B cell (primary cell): ENCODE measurements at regions not wholly inside any gene's neighbourhood (a gene's known extent, or its start where the extent isn't known, plus 50 kb on each side); places are given as distances from the start of the nearest gene placed in this dataset.

Experiments
- ATAC-seq: fragments of 200-7000 bp; cut with Tn5 transposase; one replicate; pipeline ENCODE4 v1.10.0; 2021; ENCODE audit warnings: low read depth, mild to moderate bottlenecking, moderate number of reproducible peaks, moderate library complexity
- CTCF ChIA-PET: fragments of 350-600 bp; sonication (Branson Sonifier 250); formaldehyde crosslinking; loops from one replicate; lab custom pipeline; 2021; ENCODE audit warnings: antibody characterized with exemption, inconsistent platforms; lab: Charles Lee
- POLR2A ChIA-PET: fragments of 350-600 bp; sonication (Branson Sonifier 250); formaldehyde crosslinking; loops from one replicate; lab custom pipeline; 2021; ENCODE audit warnings: antibody characterized with exemption; lab: Charles Lee
- DNase-seq: peaks from one replicate; pipeline ENCODE4 v3.0.0; 2013
- H2AFZ ChIP-seq: 2 replicates; pipeline ENCODE4 v1.6.1; 2012; ENCODE audit warnings: mild to moderate bottlenecking, low read depth, low read length; ENCODE audit not compliant: insufficient read depth, poor library complexity, severe bottlenecking
- H3K27ac ChIP-seq, 2 donors: 1 replicate in 1 of 2; 2 replicates in 1 of 2; pipeline ENCODE4 v1.5.1; 2012 to 2013; ENCODE audit warnings: low read length in 2 of 2, mild to moderate bottlenecking in 2 of 2, moderate library complexity in 1 of 2
- H3K27me3 ChIP-seq, 4 experiments: fragments of 200-600 bp in 1 of 4; sonication (generic) in 1 of 4; replicated peaks in 1 of 4; 1 replicate in 2 of 4; 2 replicates in 2 of 4; pipeline versions ENCODE4 v1.6.1 to v1.7.0; 2013 to 2016; ENCODE audit warnings: low read length in 3 of 4, mild to moderate bottlenecking in 2 of 4, mixed read lengths in 1 of 4, moderate library complexity in 1 of 4; ENCODE audit not compliant: insufficient read depth in 4 of 4, control insufficient read depth in 3 of 4; ENCODE audit errors: control extremely low read depth in 1 of 4
- H3K36me3 ChIP-seq, 2 experiments: replicated peaks in 1 of 2; 1 replicate in 1 of 2; 2 replicates in 1 of 2; pipeline versions ENCODE4 v1.6.1 to v1.7.1; 2013; ENCODE audit warnings: low read length in 1 of 2; ENCODE audit not compliant: insufficient read depth in 2 of 2, control insufficient read depth in 1 of 2; ENCODE audit errors: control extremely low read depth in 1 of 2, extremely low read depth in 1 of 2
- H3K4me1 ChIP-seq, 2 donors: fragments of 200-600 bp in 1 of 2; sonication (generic) in 1 of 2; 1 replicate in 1 of 2; 2 replicates in 1 of 2; pipeline versions ENCODE4 v1.5.1 to v1.6.1; 2013 to 2017; ENCODE audit warnings: low read length in 2 of 2; ENCODE audit not compliant: control insufficient read depth in 2 of 2, insufficient read depth in 2 of 2
- H3K4me2 ChIP-seq: replicated peaks from 2 replicates; pipeline ENCODE3; 2012; ENCODE audit warnings: mild to moderate bottlenecking, low read depth, low read length; ENCODE audit not compliant: poor library complexity, severe bottlenecking
- H3K4me3 ChIP-seq, 5 experiments: fragments of 200-600 bp in 1 of 5; sonication (generic) in 1 of 5; 1 replicate in 3 of 5; 2 replicates in 2 of 5; pipeline versions ENCODE4 v1.5.1 to v1.7.0; 2011 to 2016; ENCODE audit warnings: low read length in 4 of 5, mild to moderate bottlenecking in 4 of 5, low read depth in 2 of 5, control low read depth in 1 of 5, moderate library complexity in 1 of 5; ENCODE audit not compliant: insufficient read depth in 1 of 5; ENCODE audit errors: control extremely low read depth in 1 of 5, extremely low read depth in 1 of 5
- H3K79me2 ChIP-seq: fragments of 200-600 bp; sonication (generic); one replicate; pipeline ENCODE4 v1.6.0; 2016; ENCODE audit warnings: low read length; ENCODE audit not compliant: control insufficient read depth, insufficient read depth
- H3K9ac ChIP-seq: fragments of 200-600 bp; sonication (generic); 2 replicates; pipeline ENCODE4 v1.6.1; 2017; ENCODE audit warnings: mild to moderate bottlenecking, low read length, moderate library complexity
- H3K9me3 ChIP-seq, 3 donors: one replicate each; pipeline versions ENCODE4 v1.6.1 to v1.7.1; 2013; ENCODE audit warnings: low read length in 2 of 3; ENCODE audit not compliant: control insufficient read depth in 2 of 3, insufficient read depth in 1 of 3; ENCODE audit errors: control extremely low read depth in 1 of 3
- H4K20me1 ChIP-seq: 2 replicates; pipeline ENCODE4 v1.6.0; 2012; ENCODE audit warnings: mild to moderate bottlenecking, low read length; ENCODE audit not compliant: insufficient read depth, control insufficient read depth, poor library complexity, severe bottlenecking
- H3K27ac Mint-ChIP-seq: one replicate; pipeline ENCODE4 v1.8.0; 2021; ENCODE audit warnings: mixed read lengths
- H3K27me3 Mint-ChIP-seq: one replicate; pipeline ENCODE4 v1.8.0; 2021; ENCODE audit warnings: mixed read lengths
- H3K4me1 Mint-ChIP-seq: one replicate; pipeline ENCODE4 v1.8.0; 2021; ENCODE audit warnings: mixed read lengths
- H3K4me3 Mint-ChIP-seq: one replicate; pipeline ENCODE4 v1.8.0; 2021; ENCODE audit warnings: mixed read lengths
- H3K9me3 Mint-ChIP-seq: one replicate; pipeline ENCODE4 v1.8.0; 2022; ENCODE audit warnings: mixed read lengths; ENCODE audit not compliant: insufficient read depth
- EZH2 ChIP-seq: IDR thresholded peaks from 2 replicates; pipeline ENCODE4 v1.6.1; 2012; ENCODE audit warnings: borderline replicate concordance, low read depth, mild to moderate bottlenecking, moderate library complexity, low read length; ENCODE audit not compliant: insufficient read depth, poor library complexity, severe bottlenecking
- WGBS: methylation state at CpG from one replicate; pipeline ENCODE4 v1.1.5; 2013; ENCODE audit warnings: missing lambda C conversion rate; ENCODE audit not compliant: insufficient coverage; 5-methylcytosine and 5-hydroxymethylcytosine counted together
- intact Hi-C: fragments of 100-400 bp; cut with micrococcal nuclease; formaldehyde crosslinking; loops from one replicate; pipeline ENCODE4 v1.10.0; 2022
- TF ChIP-seq, protein P1 (sequence below): fragments of 200-600 bp; IDR thresholded peaks from one replicate; pipeline ENCODE4 v1.8.0; 2022; ENCODE audit warnings: antibody characterized with exemption, mild to moderate bottlenecking

DNA sequence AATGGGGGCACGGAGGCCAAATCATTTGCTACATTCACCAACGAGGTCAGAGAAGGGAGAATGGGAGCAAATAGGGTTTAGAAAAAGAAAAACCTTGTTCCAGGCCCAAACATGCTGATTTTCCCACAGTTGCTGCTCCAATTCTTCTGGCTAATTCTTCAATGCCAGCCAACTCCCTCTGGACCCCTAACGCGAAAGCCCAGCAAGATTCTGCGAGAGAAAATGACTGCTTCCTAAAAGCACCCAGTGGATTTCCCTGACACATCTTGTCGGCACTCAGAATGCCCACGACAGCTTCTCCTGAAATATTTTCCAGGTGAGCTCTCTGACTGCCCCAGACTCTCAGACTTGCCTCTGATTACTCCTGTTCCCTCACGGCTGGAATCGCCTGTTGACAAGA is 689.4 kb downstream of the MED13L start:
- DNase-seq (no peak), ATAC-seq (no peak)
- Histone ChIP-seq H3K79me2 (no peaks in the 10 kb centered on the region), H3K9ac (no peak overlapping the region), H2AFZ (no peak overlapping the region), H3K4me1 (no peaks in the 10 kb centered on the region), H3K36me3 (no peaks in the 10 kb centered on the region), H4K20me1 (no peaks in the 10 kb centered on the region), H3K4me2 (no peak overlapping the region), H3K27me3 (no peaks in the 10 kb centered on the region), H3K4me3 (no peak overlapping the region), H3K9me3 (peaks cover 0 to 21% (median 0%) of the 10 kb centered on the region in 3 donors), H3K27ac (no peak overlapping the region)
- ChIA-PET POLR2A (no interaction called here), CTCF (no interaction called here)
- H3K9me3 Mint-ChIP-seq = peaks cover 7% of the 10 kb centered on the region
- H3K4me3 Mint-ChIP-seq = no peak overlapping the region
- 94% methylated on average over 5 of the region's 9 CpGs for WGBS
- intact Hi-C loops = no loop called here
- H3K27me3 Mint-ChIP-seq = peaks cover 10% of the 10 kb centered on the region
- H3K27ac Mint-ChIP-seq = no peak overlapping the region
- TF ChIP-seq, protein P1, sequence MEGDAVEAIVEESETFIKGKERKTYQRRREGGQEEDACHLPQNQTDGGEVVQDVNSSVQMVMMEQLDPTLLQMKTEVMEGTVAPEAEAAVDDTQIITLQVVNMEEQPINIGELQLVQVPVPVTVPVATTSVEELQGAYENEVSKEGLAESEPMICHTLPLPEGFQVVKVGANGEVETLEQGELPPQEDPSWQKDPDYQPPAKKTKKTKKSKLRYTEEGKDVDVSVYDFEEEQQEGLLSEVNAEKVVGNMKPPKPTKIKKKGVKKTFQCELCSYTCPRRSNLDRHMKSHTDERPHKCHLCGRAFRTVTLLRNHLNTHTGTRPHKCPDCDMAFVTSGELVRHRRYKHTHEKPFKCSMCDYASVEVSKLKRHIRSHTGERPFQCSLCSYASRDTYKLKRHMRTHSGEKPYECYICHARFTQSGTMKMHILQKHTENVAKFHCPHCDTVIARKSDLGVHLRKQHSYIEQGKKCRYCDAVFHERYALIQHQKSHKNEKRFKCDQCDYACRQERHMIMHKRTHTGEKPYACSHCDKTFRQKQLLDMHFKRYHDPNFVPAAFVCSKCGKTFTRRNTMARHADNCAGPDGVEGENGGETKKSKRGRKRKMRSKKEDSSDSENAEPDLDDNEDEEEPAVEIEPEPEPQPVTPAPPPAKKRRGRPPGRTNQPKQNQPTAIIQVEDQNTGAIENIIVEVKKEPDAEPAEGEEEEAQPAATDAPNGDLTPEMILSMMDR = no peak
- TF ChIP-seq EZH2 = no peak
- no peaks in the 10 kb centered on the region for H3K4me1 Mint-ChIP-seq

DNA sequence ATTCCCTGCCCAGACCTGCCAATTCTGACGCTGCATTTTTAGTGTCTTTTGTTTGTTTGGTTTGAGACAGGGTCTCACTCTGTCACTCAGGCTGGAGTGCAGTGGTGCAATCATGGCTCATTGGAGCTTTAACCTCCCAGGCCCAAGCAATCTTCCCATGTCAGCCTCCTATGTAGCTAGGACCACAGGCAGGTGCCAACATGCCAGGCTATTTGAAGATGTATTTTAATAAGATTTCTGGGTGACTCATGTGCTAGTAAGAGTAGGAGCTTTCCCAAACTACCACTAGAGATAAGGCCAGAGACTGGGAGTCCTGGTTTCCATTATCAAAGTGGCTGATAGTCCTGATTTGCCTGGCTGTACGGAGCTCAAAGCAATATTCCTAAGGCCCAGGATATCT is 693.3 kb downstream of the MED13L start:
- Histone ChIP-seq H3K9ac (no peak overlapping the region), H3K27me3 (no peaks in the 10 kb centered on the region), H4K20me1 (no peaks in the 10 kb centered on the region), H3K4me3 (no peak overlapping the region), H3K9me3 (peaks cover 0 to 15% (median 0%) of the 10 kb centered on the region in 3 donors), H3K4me1 (no peaks in the 10 kb centered on the region), H3K27ac (no peak overlapping the region), H3K79me2 (no peaks in the 10 kb centered on the region), H3K36me3 (no peaks in the 10 kb centered on the region), H2AFZ (no peak overlapping the region), H3K4me2 (no peak overlapping the region)
- no peak for ATAC-seq
- Mint-ChIP-seq H3K27ac (no peak overlapping the region), H3K4me1 (no peaks in the 10 kb centered on the region), H3K4me3 (no peak overlapping the region), H3K9me3 (peaks cover 10% of the 10 kb centered on the region), H3K27me3 (peaks cover 16% of the 10 kb centered on the region)
- ChIA-PET CTCF (no interaction called here), POLR2A (no interaction called here)
- WGBS = 88% methylated on average over 1 of the region's 2 CpGs
- no peak for DNase-seq
- TF ChIP-seq, protein P1 = no peak
- no peak for TF ChIP-seq EZH2
- intact Hi-C loops = no loop called here
